B cell (primary cell): ENCODE measurements at regions not wholly inside any gene's neighbourhood (a gene's known extent, or its start where the extent isn't known, plus 50 kb on each side); places are given as distances from the start of the nearest gene placed in this dataset.

Experiments used
- ATAC-seq: fragments of 200-7000 bp; cut with Tn5 transposase; one replicate; pipeline ENCODE4 v1.10.0; 2021; ENCODE audit warnings: low read depth, mild to moderate bottlenecking, moderate number of reproducible peaks, moderate library complexity
- CTCF ChIA-PET: fragments of 350-600 bp; sonication (Branson Sonifier 250); formaldehyde crosslinking; loops from one replicate; lab custom pipeline; 2021; ENCODE audit warnings: antibody characterized with exemption, inconsistent platforms; lab: Charles Lee
- POLR2A ChIA-PET: fragments of 350-600 bp; sonication (Branson Sonifier 250); formaldehyde crosslinking; loops from one replicate; lab custom pipeline; 2021; ENCODE audit warnings: antibody characterized with exemption; lab: Charles Lee
- DNase-seq: peaks from one replicate; pipeline ENCODE4 v3.0.0; 2013
- H2AFZ ChIP-seq: 2 replicates; pipeline ENCODE4 v1.6.1; 2012; ENCODE audit warnings: mild to moderate bottlenecking, low read depth, low read length; ENCODE audit not compliant: insufficient read depth, poor library complexity, severe bottlenecking
- H3K27ac ChIP-seq, 2 donors: 1 replicate in 1 of 2; 2 replicates in 1 of 2; pipeline ENCODE4 v1.5.1; 2012 to 2013; ENCODE audit warnings: low read length in 2 of 2, mild to moderate bottlenecking in 2 of 2, moderate library complexity in 1 of 2
- H3K27me3 ChIP-seq, 4 experiments: fragments of 200-600 bp in 1 of 4; sonication (generic) in 1 of 4; replicated peaks in 1 of 4; 1 replicate in 2 of 4; 2 replicates in 2 of 4; pipeline versions ENCODE4 v1.6.1 to v1.7.0; 2013 to 2016; ENCODE audit warnings: low read length in 3 of 4, mild to moderate bottlenecking in 2 of 4, mixed read lengths in 1 of 4, moderate library complexity in 1 of 4; ENCODE audit not compliant: insufficient read depth in 4 of 4, control insufficient read depth in 3 of 4; ENCODE audit errors: control extremely low read depth in 1 of 4
- H3K36me3 ChIP-seq, 2 experiments: replicated peaks in 1 of 2; 1 replicate in 1 of 2; 2 replicates in 1 of 2; pipeline versions ENCODE4 v1.6.1 to v1.7.1; 2013; ENCODE audit warnings: low read length in 1 of 2; ENCODE audit not compliant: insufficient read depth in 2 of 2, control insufficient read depth in 1 of 2; ENCODE audit errors: control extremely low read depth in 1 of 2, extremely low read depth in 1 of 2
- H3K4me1 ChIP-seq, 2 donors: fragments of 200-600 bp in 1 of 2; sonication (generic) in 1 of 2; 1 replicate in 1 of 2; 2 replicates in 1 of 2; pipeline versions ENCODE4 v1.5.1 to v1.6.1; 2013 to 2017; ENCODE audit warnings: low read length in 2 of 2; ENCODE audit not compliant: control insufficient read depth in 2 of 2, insufficient read depth in 2 of 2
- H3K4me2 ChIP-seq: replicated peaks from 2 replicates; pipeline ENCODE3; 2012; ENCODE audit warnings: mild to moderate bottlenecking, low read depth, low read length; ENCODE audit not compliant: poor library complexity, severe bottlenecking
- H3K4me3 ChIP-seq, 5 experiments: fragments of 200-600 bp in 1 of 5; sonication (generic) in 1 of 5; 1 replicate in 3 of 5; 2 replicates in 2 of 5; pipeline versions ENCODE4 v1.5.1 to v1.7.0; 2011 to 2016; ENCODE audit warnings: low read length in 4 of 5, mild to moderate bottlenecking in 4 of 5, low read depth in 2 of 5, control low read depth in 1 of 5, moderate library complexity in 1 of 5; ENCODE audit not compliant: insufficient read depth in 1 of 5; ENCODE audit errors: control extremely low read depth in 1 of 5, extremely low read depth in 1 of 5
- H3K79me2 ChIP-seq: fragments of 200-600 bp; sonication (generic); one replicate; pipeline ENCODE4 v1.6.0; 2016; ENCODE audit warnings: low read length; ENCODE audit not compliant: control insufficient read depth, insufficient read depth
- H3K9ac ChIP-seq: fragments of 200-600 bp; sonication (generic); 2 replicates; pipeline ENCODE4 v1.6.1; 2017; ENCODE audit warnings: mild to moderate bottlenecking, low read length, moderate library complexity
- H3K9me3 ChIP-seq, 3 donors: one replicate each; pipeline versions ENCODE4 v1.6.1 to v1.7.1; 2013; ENCODE audit warnings: low read length in 2 of 3; ENCODE audit not compliant: control insufficient read depth in 2 of 3, insufficient read depth in 1 of 3; ENCODE audit errors: control extremely low read depth in 1 of 3
- H4K20me1 ChIP-seq: 2 replicates; pipeline ENCODE4 v1.6.0; 2012; ENCODE audit warnings: mild to moderate bottlenecking, low read length; ENCODE audit not compliant: insufficient read depth, control insufficient read depth, poor library complexity, severe bottlenecking
- H3K27ac Mint-ChIP-seq: one replicate; pipeline ENCODE4 v1.8.0; 2021; ENCODE audit warnings: mixed read lengths
- H3K27me3 Mint-ChIP-seq: one replicate; pipeline ENCODE4 v1.8.0; 2021; ENCODE audit warnings: mixed read lengths
- H3K4me1 Mint-ChIP-seq: one replicate; pipeline ENCODE4 v1.8.0; 2021; ENCODE audit warnings: mixed read lengths
- H3K4me3 Mint-ChIP-seq: one replicate; pipeline ENCODE4 v1.8.0; 2021; ENCODE audit warnings: mixed read lengths
- H3K9me3 Mint-ChIP-seq: one replicate; pipeline ENCODE4 v1.8.0; 2022; ENCODE audit warnings: mixed read lengths; ENCODE audit not compliant: insufficient read depth
- EZH2 ChIP-seq: IDR thresholded peaks from 2 replicates; pipeline ENCODE4 v1.6.1; 2012; ENCODE audit warnings: borderline replicate concordance, low read depth, mild to moderate bottlenecking, moderate library complexity, low read length; ENCODE audit not compliant: insufficient read depth, poor library complexity, severe bottlenecking
- WGBS: methylation state at CpG from one replicate; pipeline ENCODE4 v1.1.5; 2013; ENCODE audit warnings: missing lambda C conversion rate; ENCODE audit not compliant: insufficient coverage; 5-methylcytosine and 5-hydroxymethylcytosine counted together
- intact Hi-C: fragments of 100-400 bp; cut with micrococcal nuclease; formaldehyde crosslinking; loops from one replicate; pipeline ENCODE4 v1.10.0; 2022
- TF ChIP-seq, protein P1 (sequence below): fragments of 200-600 bp; IDR thresholded peaks from one replicate; pipeline ENCODE4 v1.8.0; 2022; ENCODE audit warnings: antibody characterized with exemption, mild to moderate bottlenecking

DNA sequence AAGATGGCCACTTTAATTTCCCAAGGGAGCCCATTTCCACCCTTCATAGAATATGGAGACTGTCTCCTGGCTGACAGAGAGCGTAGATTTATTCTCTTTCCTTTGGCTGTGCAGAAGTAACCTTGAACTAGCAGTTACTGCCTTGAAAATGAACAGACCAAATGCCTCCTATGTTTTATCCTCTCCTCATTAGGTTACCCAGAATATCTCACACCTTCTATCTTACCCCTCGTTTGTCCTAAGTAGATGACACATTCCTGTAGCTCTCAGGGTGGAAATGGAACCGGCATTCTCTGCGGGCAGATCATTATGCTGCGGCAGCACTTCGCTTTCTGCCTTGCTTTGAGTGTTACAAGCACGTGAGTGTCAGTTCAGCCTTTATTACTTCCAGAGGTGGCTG lies 336.5 kb downstream of the DCDC2C start:
- POLR2A ChIA-PET = no interaction called here
- Histone ChIP-seq H3K27me3 (no peaks in the 10 kb centered on the region), H3K36me3 (no peaks in the 10 kb centered on the region), H3K9ac (no peak overlapping the region), H2AFZ (no peak overlapping the region), H3K4me3 (no peak overlapping the region), H3K4me1 (no peaks in the 10 kb centered on the region), H3K27ac (no peak overlapping the region), H3K79me2 (no peaks in the 10 kb centered on the region), H3K9me3 (peaks cover 0 to 18% (median 0%) of the 10 kb centered on the region in 3 donors), H3K4me2 (no peak overlapping the region), H4K20me1 (no peaks in the 10 kb centered on the region)
- intact Hi-C loops = no loop called here
- Mint-ChIP-seq H3K27me3 (no peaks in the 10 kb centered on the region), H3K4me3 (no peak overlapping the region), H3K4me1 (no peaks in the 10 kb centered on the region), H3K27ac (no peak overlapping the region), H3K9me3 (peaks cover 5% of the 10 kb centered on the region)
- CTCF ChIA-PET = no interaction called here
- WGBS = 88% methylated on average over 7 of the region's 7 CpGs
- no peak for DNase-seq
- TF ChIP-seq EZH2 = no peak
- TF ChIP-seq, protein P1, sequence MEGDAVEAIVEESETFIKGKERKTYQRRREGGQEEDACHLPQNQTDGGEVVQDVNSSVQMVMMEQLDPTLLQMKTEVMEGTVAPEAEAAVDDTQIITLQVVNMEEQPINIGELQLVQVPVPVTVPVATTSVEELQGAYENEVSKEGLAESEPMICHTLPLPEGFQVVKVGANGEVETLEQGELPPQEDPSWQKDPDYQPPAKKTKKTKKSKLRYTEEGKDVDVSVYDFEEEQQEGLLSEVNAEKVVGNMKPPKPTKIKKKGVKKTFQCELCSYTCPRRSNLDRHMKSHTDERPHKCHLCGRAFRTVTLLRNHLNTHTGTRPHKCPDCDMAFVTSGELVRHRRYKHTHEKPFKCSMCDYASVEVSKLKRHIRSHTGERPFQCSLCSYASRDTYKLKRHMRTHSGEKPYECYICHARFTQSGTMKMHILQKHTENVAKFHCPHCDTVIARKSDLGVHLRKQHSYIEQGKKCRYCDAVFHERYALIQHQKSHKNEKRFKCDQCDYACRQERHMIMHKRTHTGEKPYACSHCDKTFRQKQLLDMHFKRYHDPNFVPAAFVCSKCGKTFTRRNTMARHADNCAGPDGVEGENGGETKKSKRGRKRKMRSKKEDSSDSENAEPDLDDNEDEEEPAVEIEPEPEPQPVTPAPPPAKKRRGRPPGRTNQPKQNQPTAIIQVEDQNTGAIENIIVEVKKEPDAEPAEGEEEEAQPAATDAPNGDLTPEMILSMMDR = no peak
- ATAC-seq = no peak

DNA sequence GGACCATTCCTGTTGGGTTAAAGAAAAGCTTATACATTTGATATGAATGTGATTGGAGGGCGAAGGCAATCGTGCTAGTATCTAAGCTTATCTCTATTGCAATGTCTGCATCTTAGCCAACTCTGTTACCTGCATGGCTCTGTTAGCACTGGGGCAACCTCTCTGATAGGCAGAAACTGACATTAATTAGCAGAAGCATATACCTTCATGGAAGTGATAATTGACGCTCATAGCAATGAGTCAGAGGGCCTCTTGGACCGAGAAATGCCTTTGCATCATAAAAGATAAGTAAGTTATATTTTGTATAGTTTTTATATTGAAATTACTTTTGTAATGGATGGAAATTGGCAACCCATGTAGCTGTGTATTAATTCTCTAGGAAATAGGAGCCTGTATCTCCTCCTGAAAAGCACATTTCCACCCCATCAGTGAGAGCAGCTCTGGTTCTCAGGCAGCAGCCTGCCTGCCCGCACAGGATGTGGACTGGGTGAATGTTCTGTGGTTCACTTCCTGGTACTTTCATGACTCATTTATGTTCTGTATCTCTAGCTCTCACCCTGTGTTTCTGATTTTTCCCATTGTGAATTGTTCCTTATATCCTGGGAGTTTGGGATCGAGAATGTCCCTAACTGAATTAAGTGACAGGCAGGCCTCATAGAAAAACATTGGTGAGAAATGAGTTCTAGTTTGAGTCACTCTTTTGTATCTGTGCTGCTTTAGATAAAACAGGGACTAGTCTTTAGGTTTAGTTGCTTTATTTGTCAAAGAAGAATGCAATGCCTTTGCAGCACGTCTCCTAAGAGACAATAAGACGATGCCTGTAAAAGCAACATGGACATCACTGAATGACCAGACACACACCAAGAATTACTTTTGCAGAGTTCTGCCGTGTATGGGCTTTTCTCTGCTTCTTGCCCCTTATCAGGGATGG lies 344.9 kb downstream of the DCDC2C start:
- ATAC-seq (no peak), DNase-seq (no peak)
- H4K20me1 ChIP-seq = no peaks in the 10 kb centered on the region
- no peak overlapping the region for H3K4me2 ChIP-seq
- peaks cover 0 to under 1% (median 0%) of the 10 kb centered on the region in 3 donors for H3K9me3 ChIP-seq
- H3K9me3 Mint-ChIP-seq = peaks cover 3% of the 10 kb centered on the region
- no peak overlapping the region for H3K27ac Mint-ChIP-seq
- H3K27me3 Mint-ChIP-seq = no peaks in the 10 kb centered on the region
- WGBS = 36% methylated on average over 4 of the region's 9 CpGs
- no peaks in the 10 kb centered on the region for H3K79me2 ChIP-seq
- no peak overlapping the region for H3K27ac ChIP-seq
- no peak overlapping the region for H3K4me3 ChIP-seq
- CTCF ChIA-PET = no interaction called here
- TF ChIP-seq, protein P1 = no peak
- TF ChIP-seq EZH2 = no peak
- no peaks in the 10 kb centered on the region for H3K4me1 Mint-ChIP-seq
- H3K4me3 Mint-ChIP-seq = no peak overlapping the region
- POLR2A ChIA-PET = no interaction called here
- H3K36me3 ChIP-seq = no peaks in the 10 kb centered on the region
- H2AFZ ChIP-seq = no peak overlapping the region
- no peaks in the 10 kb centered on the region for H3K4me1 ChIP-seq
- no peaks in the 10 kb centered on the region for H3K27me3 ChIP-seq
- intact Hi-C loops = no loop called here
- H3K9ac ChIP-seq = no peak overlapping the region
